Mesenchymal stem cell (in vitro differentiated cells and primary cell): ENCODE measurements at regions not wholly inside any gene's neighbourhood (a gene's known extent, or its start where the extent isn't known, plus 50 kb on each side); places are given as distances from the start of the nearest gene placed in this dataset.

Experiments
- DNase-seq: peaks from one replicate; pipeline ENCODE4 v3.0.0-alpha.2; 2013
- H2AFZ ChIP-seq: one replicate; pipeline ENCODE4 v1.6.1; 2013; ENCODE audit warnings: low read depth, mild to moderate bottlenecking, control low read depth, inconsistent platforms, low read length, moderate library complexity
- H2AK5ac ChIP-seq: 2 replicates; pipeline ENCODE4 v1.6.1; 2013; ENCODE audit warnings: low read length, moderate library complexity, mild to moderate bottlenecking, inconsistent platforms; ENCODE audit not compliant: severe bottlenecking
- H2BK120ac ChIP-seq: one replicate; pipeline ENCODE4 v1.6.1; 2013; ENCODE audit warnings: low read depth, mild to moderate bottlenecking, inconsistent platforms, low read length, moderate library complexity
- H2BK12ac ChIP-seq, 2 experiments: one replicate each; pipeline ENCODE4 v1.6.1; 2013; ENCODE audit warnings: inconsistent platforms in 2 of 2, low read length in 2 of 2, mild to moderate bottlenecking in 2 of 2, moderate library complexity in 2 of 2, control low read depth in 1 of 2
- H2BK15ac ChIP-seq: one replicate; pipeline ENCODE4 v1.6.1; 2013; ENCODE audit warnings: mild to moderate bottlenecking, low read depth, inconsistent platforms; ENCODE audit not compliant: poor library complexity, severe bottlenecking
- H2BK5ac ChIP-seq: 2 replicates; pipeline ENCODE4 v1.6.1; 2013; ENCODE audit warnings: low read depth, mild to moderate bottlenecking, low read length, control low read depth, inconsistent platforms; ENCODE audit not compliant: poor library complexity, severe bottlenecking
- H3K14ac ChIP-seq, 2 experiments: one replicate each; pipeline ENCODE4 v1.6.1; 2013; ENCODE audit warnings: inconsistent platforms in 2 of 2, low read length in 2 of 2, control low read depth in 1 of 2, mild to moderate bottlenecking in 1 of 2, moderate library complexity in 1 of 2
- H3K18ac ChIP-seq, 2 experiments: one replicate each; pipeline ENCODE4 v1.6.1; 2013; ENCODE audit warnings: inconsistent platforms in 2 of 2, low read length in 2 of 2, control low read depth in 1 of 2, low read depth in 1 of 2, mild to moderate bottlenecking in 1 of 2
- H3K23ac ChIP-seq, 2 experiments: one replicate each; pipeline ENCODE4 v1.6.1; 2013; ENCODE audit warnings: inconsistent platforms in 2 of 2, low read length in 2 of 2, mild to moderate bottlenecking in 2 of 2, moderate library complexity in 2 of 2, control low read depth in 1 of 2
- H3K27ac ChIP-seq: 2 replicates; pipeline ENCODE4 v1.5.1; 2013; ENCODE audit warnings: mild to moderate bottlenecking, moderate library complexity, low read length, control low read depth, inconsistent platforms; ENCODE audit not compliant: poor library complexity, severe bottlenecking
- H3K27me3 ChIP-seq, 2 experiments: 2 replicates each; pipeline versions ENCODE4 v1.6.1 to v1.7.0; 2013; ENCODE audit warnings: low read length in 2 of 2, mild to moderate bottlenecking in 2 of 2, moderate library complexity in 2 of 2, control low read depth in 1 of 2, inconsistent platforms in 1 of 2; ENCODE audit not compliant: control insufficient read depth in 1 of 2, insufficient read depth in 1 of 2
- H3K36me3 ChIP-seq, 2 experiments: 2 replicates each; pipeline versions ENCODE4 v1.6.1 to v1.7.0; 2013; ENCODE audit warnings: low read length in 2 of 2, control low read depth in 1 of 2, inconsistent platforms in 1 of 2, low read depth in 1 of 2, mild to moderate bottlenecking in 1 of 2; ENCODE audit not compliant: insufficient read depth in 2 of 2, control insufficient read depth in 1 of 2
- H3K4ac ChIP-seq, 2 experiments: one replicate each; pipeline ENCODE4 v1.6.1; 2013; ENCODE audit warnings: inconsistent platforms in 2 of 2, low read length in 2 of 2, mild to moderate bottlenecking in 2 of 2, moderate library complexity in 2 of 2, control low read depth in 1 of 2, low read depth in 1 of 2
- H3K4me1 ChIP-seq: 2 replicates; pipeline ENCODE4 v1.6.1; 2013; ENCODE audit warnings: low read depth, low read length, control low read depth; ENCODE audit not compliant: control insufficient read depth, insufficient read depth
- H3K4me2 ChIP-seq: 2 replicates; pipeline ENCODE4 v1.6.1; 2013; ENCODE audit warnings: low read length, mild to moderate bottlenecking, inconsistent platforms; ENCODE audit not compliant: poor library complexity, severe bottlenecking
- H3K4me3 ChIP-seq, 2 experiments: 2 replicates each; pipeline versions ENCODE4 v1.5.1 to v1.7.0; 2013; ENCODE audit warnings: low read length in 2 of 2, mild to moderate bottlenecking in 2 of 2, control low read depth in 1 of 2, low read depth in 1 of 2; ENCODE audit not compliant: insufficient read depth in 1 of 2
- H3K79me1 ChIP-seq: replicated peaks from 2 replicates; pipeline ENCODE4 v1.6.1; 2013; ENCODE audit warnings: mild to moderate bottlenecking, control low read depth, low read length, inconsistent platforms; ENCODE audit not compliant: poor library complexity, severe bottlenecking
- H3K9ac ChIP-seq: 2 replicates; pipeline ENCODE4 v1.7.0; 2013; ENCODE audit warnings: mild to moderate bottlenecking, low read length, moderate library complexity
- H3K9me3 ChIP-seq: 2 replicates; pipeline ENCODE4 v1.7.0; 2013; ENCODE audit warnings: mild to moderate bottlenecking, low read length; ENCODE audit not compliant: control insufficient read depth
- H4K8ac ChIP-seq: one replicate; pipeline ENCODE4 v1.6.1; 2013; ENCODE audit warnings: inconsistent platforms, mild to moderate bottlenecking, low read length, moderate library complexity
- H4K91ac ChIP-seq: one replicate; pipeline ENCODE4 v1.6.1; 2013; ENCODE audit warnings: mild to moderate bottlenecking, low read length, inconsistent platforms
- WGBS: methylation state at CpG from one replicate; pipeline ENCODE4 v1.1.7; 2013; ENCODE audit warnings: mixed read lengths; 5-methylcytosine and 5-hydroxymethylcytosine counted together

DNA sequence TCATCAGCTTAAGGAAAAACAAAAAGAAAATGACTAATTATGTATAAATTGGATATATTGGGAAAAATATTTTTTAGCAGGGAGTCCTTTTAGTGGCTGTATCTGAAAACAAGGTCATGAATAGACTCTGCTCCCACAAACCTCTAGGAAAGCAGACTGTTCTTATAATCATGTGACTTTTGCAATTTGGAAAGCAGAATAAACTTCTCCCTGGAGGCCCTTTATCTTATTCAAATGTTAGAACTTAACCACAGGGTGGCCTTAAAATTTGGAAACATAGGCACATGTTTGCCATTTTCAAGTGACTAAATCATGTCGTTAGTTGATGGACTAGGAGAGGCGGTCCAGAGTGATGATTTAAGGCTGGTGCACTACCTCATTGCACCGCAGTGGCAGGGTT, 196.6 kb upstream of the KRR1 start:
- H3K4ac ChIP-seq: no peak overlapping the region
- H3K4me3 ChIP-seq: no peak overlapping the region
- H3K36me3 ChIP-seq: no peaks in the 10 kb centered on the region
- no peak overlapping the region for H2BK15ac ChIP-seq
- H2BK12ac ChIP-seq: peak overlapping the region in 1 of 2 experiments; percentile 34
- no peaks in the 10 kb centered on the region for H3K79me1 ChIP-seq
- H3K4me1 ChIP-seq: peaks cover 3% of the 10 kb centered on the region
- H2BK120ac ChIP-seq: no peak overlapping the region
- H4K8ac ChIP-seq: no peak overlapping the region
- H4K91ac ChIP-seq: no peak overlapping the region
- H3K14ac ChIP-seq: no peak overlapping the region
- WGBS: 77% methylated on average over 3 of the region's 3 CpGs
- no peak overlapping the region for H2BK5ac ChIP-seq
- no peaks in the 10 kb centered on the region for H3K9me3 ChIP-seq
- no peak overlapping the region for H2AFZ ChIP-seq
- no peak overlapping the region for H3K18ac ChIP-seq
- DNase-seq: no peak
- peak overlapping the region; percentile 2 for H3K27ac ChIP-seq
- no peak overlapping the region for H3K9ac ChIP-seq
- no peaks in the 10 kb centered on the region for H3K27me3 ChIP-seq
- no peak overlapping the region for H3K23ac ChIP-seq
- no peak overlapping the region for H2AK5ac ChIP-seq
- H3K4me2 ChIP-seq: no peak overlapping the region

DNA sequence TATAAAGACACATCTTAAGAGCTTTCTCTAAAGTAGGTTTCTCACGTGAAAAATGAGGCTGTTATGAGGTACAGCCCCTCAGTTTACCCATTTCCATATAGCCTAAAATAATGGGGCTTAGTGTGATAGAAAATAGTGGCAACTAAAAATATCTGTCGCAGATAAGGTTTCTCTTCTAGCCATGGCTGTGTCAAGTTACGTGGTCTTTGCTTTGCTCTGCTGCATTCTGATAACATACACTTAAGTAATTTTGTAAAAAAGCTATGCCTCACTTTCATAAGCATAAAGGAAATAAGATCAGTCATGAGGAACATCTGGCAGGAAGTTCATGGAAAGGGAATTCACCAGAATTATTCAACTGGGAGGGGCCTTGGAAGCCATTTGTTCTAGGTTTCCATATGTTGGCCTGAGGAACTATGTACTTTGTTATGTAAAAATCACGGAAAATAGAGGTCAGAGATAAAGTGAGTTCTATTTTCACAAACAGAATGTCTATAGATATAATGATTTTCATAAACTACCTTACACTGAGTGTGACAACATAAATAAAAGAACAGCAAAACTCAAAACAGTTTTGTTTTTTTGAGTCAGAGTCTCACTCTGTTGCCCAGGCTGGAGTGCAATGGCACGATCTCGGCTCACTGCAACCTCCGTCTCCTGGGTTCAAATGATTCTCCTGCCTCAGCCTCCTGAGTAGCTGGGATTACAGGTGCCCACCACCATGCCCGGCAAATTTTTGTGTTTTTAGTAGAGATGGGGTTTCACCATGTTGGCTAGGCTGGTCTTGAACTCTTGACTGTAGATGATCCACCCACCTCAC, 195.6 kb upstream of the KRR1 start:
- Histone ChIP-seq H2BK5ac (peak overlapping the region; percentile 1), H3K79me1 (no peaks in the 10 kb centered on the region), H2AK5ac (peak overlapping the region; percentile 56), H4K8ac (peak overlapping the region; percentile 64), H3K4ac (no peak overlapping the region), H3K14ac (no peak overlapping the region), H2BK12ac (peak overlapping the region; percentile 12 to 20), H3K9me3 (no peaks in the 10 kb centered on the region), H4K91ac (no peak overlapping the region), H3K27ac (peak overlapping the region; percentile 99), H3K18ac (peak overlapping the region in 1 of 2 experiments; percentile 26), H2AFZ (no peak overlapping the region), H3K9ac (peak overlapping the region; percentile 78), H3K4me3 (peak overlapping the region in 1 of 2 experiments; percentile 23), H2BK15ac (no peak overlapping the region), H3K36me3 (no peaks in the 10 kb centered on the region), H3K4me2 (no peak overlapping the region), H3K27me3 (no peaks in the 10 kb centered on the region), H3K4me1 (peaks cover 1% of the 10 kb centered on the region), H3K23ac (no peak overlapping the region), H2BK120ac (peak overlapping the region; percentile 34)
- WGBS: 83% methylated on average over 5 of the region's 8 CpGs
- DNase-seq: peak; percentile 83

DNA sequence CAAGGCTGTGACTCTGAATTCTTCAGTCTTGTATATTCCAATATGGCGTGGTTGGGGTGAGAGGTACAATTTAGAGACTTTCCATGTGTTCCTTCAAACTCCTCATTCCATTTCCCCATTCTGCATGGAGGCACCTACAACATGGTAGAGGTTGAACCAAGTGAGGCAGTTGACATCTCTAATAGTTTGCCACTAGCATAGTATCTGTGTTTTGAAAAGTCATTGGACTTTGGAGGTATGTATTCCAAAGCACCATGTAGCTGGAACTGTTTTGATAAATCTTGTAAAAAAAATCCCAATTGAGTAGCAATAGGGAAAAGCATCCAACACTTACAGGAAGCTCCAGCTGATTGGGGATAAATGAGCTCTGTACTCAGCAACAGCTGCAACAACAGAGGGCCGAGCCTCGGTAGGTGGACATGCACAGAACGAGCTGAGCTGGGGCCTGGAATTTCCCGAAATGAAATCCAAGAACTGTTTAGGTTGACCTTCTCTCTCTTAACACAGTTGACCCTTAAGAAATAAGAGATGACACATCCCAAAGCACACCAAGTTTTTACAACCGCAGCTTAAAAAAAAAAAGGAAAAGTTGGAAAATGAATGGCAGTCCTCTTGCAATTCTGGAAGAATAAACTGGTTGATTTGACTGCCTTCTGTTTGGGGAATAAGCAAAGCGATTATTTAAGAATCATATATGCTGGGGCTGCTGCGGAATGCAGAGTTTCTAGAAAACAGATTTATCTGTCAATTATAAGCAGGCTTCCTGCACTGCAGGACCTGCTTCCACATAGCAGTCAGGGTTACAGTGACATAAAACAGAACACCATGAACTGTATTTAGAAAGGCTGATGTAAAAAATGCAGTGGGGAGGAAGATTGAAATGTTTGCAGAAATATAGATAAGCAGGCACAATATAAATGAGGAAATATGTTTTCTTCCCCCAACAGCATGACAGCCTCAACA, 194.6 kb upstream of the KRR1 start:
- peak overlapping the region in 1 of 2 experiments; percentile 23 for H3K4me3 ChIP-seq
- no peak overlapping the region for H4K8ac ChIP-seq
- no peak overlapping the region for H2BK15ac ChIP-seq
- peak overlapping the region; percentile 68 for H4K91ac ChIP-seq
- no peak overlapping the region for H2AFZ ChIP-seq
- H3K14ac ChIP-seq: no peak overlapping the region
- no peaks in the 10 kb centered on the region for H3K79me1 ChIP-seq
- no peak overlapping the region for H3K23ac ChIP-seq
- H3K9ac ChIP-seq: peak overlapping the region; percentile 78
- H3K36me3 ChIP-seq: no peaks in the 10 kb centered on the region
- peak overlapping the region; percentile 46 for H2BK5ac ChIP-seq
- peak overlapping the region in 1 of 2 experiments; percentile 88 for H3K4ac ChIP-seq
- peak overlapping the region; percentile 86 for H2AK5ac ChIP-seq
- peak; percentile 98 for DNase-seq
- H3K4me1 ChIP-seq: peaks cover 1% of the 10 kb centered on the region
- H2BK120ac ChIP-seq: peak overlapping the region; percentile 64
- no peaks in the 10 kb centered on the region for H3K9me3 ChIP-seq
- peak overlapping the region in 1 of 2 experiments; percentile 37 for H2BK12ac ChIP-seq
- no peaks in the 10 kb centered on the region for H3K27me3 ChIP-seq
- WGBS: 0% methylated on average over 6 of the region's 8 CpGs
- peak overlapping the region in 1 of 2 experiments; percentile 86 for H3K18ac ChIP-seq
- peak overlapping the region; percentile 99 for H3K27ac ChIP-seq
- H3K4me2 ChIP-seq: peak overlapping the region; percentile 21

DNA sequence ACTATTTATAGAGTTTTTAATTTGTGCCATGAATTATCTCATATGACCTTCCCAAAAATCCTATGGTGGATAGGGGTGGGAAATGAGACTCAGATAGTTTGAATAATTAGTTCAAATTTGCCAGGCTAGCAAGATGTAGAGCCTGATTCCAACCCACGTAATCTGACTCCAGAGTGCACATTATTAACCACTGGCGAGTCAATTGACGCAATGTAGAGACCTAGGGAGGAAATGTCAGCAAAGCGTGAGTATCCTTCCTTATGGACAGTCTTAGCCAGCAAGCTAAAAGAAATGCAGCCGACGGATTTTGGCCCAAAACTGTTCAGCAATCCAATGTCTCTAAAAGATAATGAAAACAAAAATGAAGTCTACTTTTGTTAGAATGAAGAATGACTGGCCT, 193.3 kb upstream of the KRR1 start:
- Histone ChIP-seq H3K9ac (no peak overlapping the region), H3K4me1 (peaks cover 1% of the 10 kb centered on the region), H2BK120ac (no peak overlapping the region), H3K27ac (peak overlapping the region; percentile 61), H3K23ac (no peak overlapping the region), H3K79me1 (no peaks in the 10 kb centered on the region), H3K36me3 (no peaks in the 10 kb centered on the region), H3K4ac (peak overlapping the region in 1 of 2 experiments; percentile 19), H3K9me3 (no peaks in the 10 kb centered on the region), H3K4me3 (no peak overlapping the region), H2AK5ac (peak overlapping the region; percentile 88), H2BK12ac (peak overlapping the region; percentile 40 to 98), H4K91ac (peak overlapping the region; percentile 83), H2BK5ac (no peak overlapping the region), H2BK15ac (no peak overlapping the region), H3K4me2 (no peak overlapping the region), H3K18ac (peak overlapping the region; percentile 4 to 95), H4K8ac (peak overlapping the region; percentile 37), H3K27me3 (no peaks in the 10 kb centered on the region), H2AFZ (no peak overlapping the region), H3K14ac (no peak overlapping the region)
- DNase-seq: no peak
- 86% methylated on average over 6 of the region's 6 CpGs for WGBS
